Heart right ventricle (tissue), 16 donors: ENCODE measurements at regions not wholly inside any gene's neighbourhood (a gene's known extent, or its start where the extent isn't known, plus 50 kb on each side); places are given as distances from the start of the nearest gene placed in this dataset.

ENCODE experiments used
- ATAC-seq, 8 donors: fragments of 200-7000 bp; cut with Tn5 transposase; one replicate each; pipeline ENCODE4 v1.9.1; 2020; ENCODE audit warnings: mild to moderate bottlenecking in 8 of 8, moderate library complexity in 8 of 8, moderate number of reproducible peaks in 1 of 8
- DNase-seq, 2 donors: peaks; one replicate each; pipeline ENCODE4 v3.0.0-alpha.2; 2020
- H3K27ac ChIP-seq, 10 donors: fragments of 200-600 bp; sonication (generic) in 2 of 10; one replicate each; pipeline versions ENCODE4 v1.5.0 to v1.8.0; 2020 to 2022; ENCODE audit warnings: mild to moderate bottlenecking in 3 of 10
- H3K27me3 ChIP-seq, 7 donors: fragments of 200-600 bp; one replicate each; pipeline ENCODE4 v1.8.0; 2021 to 2022; ENCODE audit warnings: mild to moderate bottlenecking in 2 of 7
- H3K36me3 ChIP-seq, 9 donors: fragments of 200-600 bp; sonication (generic) in 1 of 9; one replicate each; pipeline versions ENCODE4 v1.5.0 to v1.8.0; 2020 to 2022; ENCODE audit warnings: mild to moderate bottlenecking in 2 of 9
- H3K4me1 ChIP-seq, 9 donors: fragments of 200-600 bp; sonication (generic) in 1 of 9; one replicate each; pipeline versions ENCODE4 v1.5.0 to v1.8.0; 2020 to 2022; ENCODE audit warnings: mild to moderate bottlenecking in 4 of 9
- H3K4me3 ChIP-seq, 10 donors: fragments of 200-600 bp; sonication (generic) in 2 of 10; one replicate each; pipeline versions ENCODE4 v1.5.0 to v1.8.0; 2020 to 2022; ENCODE audit warnings: mild to moderate bottlenecking in 7 of 10, moderate library complexity in 2 of 10
- H3K9me3 ChIP-seq, 11 donors: fragments of 200-600 bp in 10 of 11; sonication (generic) in 2 of 11; one replicate each; pipeline versions ENCODE4 v1.5.0 to v1.8.0; 2013 to 2022; ENCODE audit warnings: mild to moderate bottlenecking in 2 of 11, control low read depth in 1 of 11, moderate library complexity in 1 of 11
- WGBS, 2 donors: extraction: QIAGEN DNeasy Blood & Tissue Kit; methylation state at CpG; one replicate each; pipeline ENCODE4 v1.1.7; 2013; ENCODE audit warnings: inconsistent platforms in 1 of 2; 5-methylcytosine and 5-hydroxymethylcytosine counted together
- intact Hi-C, 10 donors: fragments of 100-400 bp; cut with DNase I; formaldehyde crosslinking; loops; one replicate each; pipeline versions ENCODE4 v1.11.1 to v1.14.2; 2022
- TF ChIP-seq, protein P1 (sequence below), 9 donors: fragments of 200-600 bp; sonication (generic) in 2 of 9; IDR thresholded peaks; one replicate each; pipeline versions ENCODE4 v1.5.0 to v1.8.0; 2021 to 2022; ENCODE audit warnings: antibody characterized with exemption in 9 of 9, mild to moderate bottlenecking in 5 of 9, moderate library complexity in 1 of 9
- donor health status: Arrhythmogenic right ventricular cardiomyopathy.
- donor health status: ischemic (EF 13 %, LVEDD 7.1; RV severe dilation, severe dysfunction).
- donor health status: healthy with polysubstance abuse.
- donor health status: DM: no; HTN: yes; CAD: no.
- donor health status: DM: no; HTN: no; CAD: no.
- donor health status: ischemic (EF 25% LVEDD 6.9; RV normal size, moderate dysfunction).
- donor health status: ischemic (EF 25% LVEDD 5.7; RV mildly dilated, moderate dysfunction).
- donor health status: healthy.
- donor health status: DM: yes; HTN: yes; CAD: no.
- donor health status: Ischemic cardiomyopathy.
- donor health status: ischemic (EF 35%, LVEDD 5.7; RV mildly dilated, moderate dysfunction).
- donor health status: nonischemic (EF 11% LVEDD 7.7; RV severe dilation, severe dysfunction).
- donor health status: DM: yes; HTN: yes; CAD: no.
- donor health status: PGD.
- donor health status: ischemic (EF 29% LVEDD 5.4; RV normal size, mild dysfunction).
- donor health status: nonischemic (EF 23%, LVEDD 6.1; RV moderate dilation, normal function).

- Histone ChIP-seq H3K27ac (no peak overlapping the region), H3K27me3 (peaks cover 0 to 10% (median 0%) of the 10 kb centered on the region in 7 donors), H3K9me3 (no peaks in the 10 kb centered on the region), H3K36me3 (no peaks in the 10 kb centered on the region), H3K4me1 (peaks cover 2 to 22% (median 16%) of the 10 kb centered on the region in 9 donors), H3K4me3 (no peak overlapping the region)
- ATAC-seq: no peak
- no peak for DNase-seq
- WGBS, 2 donors: 66 to 69% methylated on average over 2 of the region's 2 CpGs
- TF ChIP-seq, protein P1, sequence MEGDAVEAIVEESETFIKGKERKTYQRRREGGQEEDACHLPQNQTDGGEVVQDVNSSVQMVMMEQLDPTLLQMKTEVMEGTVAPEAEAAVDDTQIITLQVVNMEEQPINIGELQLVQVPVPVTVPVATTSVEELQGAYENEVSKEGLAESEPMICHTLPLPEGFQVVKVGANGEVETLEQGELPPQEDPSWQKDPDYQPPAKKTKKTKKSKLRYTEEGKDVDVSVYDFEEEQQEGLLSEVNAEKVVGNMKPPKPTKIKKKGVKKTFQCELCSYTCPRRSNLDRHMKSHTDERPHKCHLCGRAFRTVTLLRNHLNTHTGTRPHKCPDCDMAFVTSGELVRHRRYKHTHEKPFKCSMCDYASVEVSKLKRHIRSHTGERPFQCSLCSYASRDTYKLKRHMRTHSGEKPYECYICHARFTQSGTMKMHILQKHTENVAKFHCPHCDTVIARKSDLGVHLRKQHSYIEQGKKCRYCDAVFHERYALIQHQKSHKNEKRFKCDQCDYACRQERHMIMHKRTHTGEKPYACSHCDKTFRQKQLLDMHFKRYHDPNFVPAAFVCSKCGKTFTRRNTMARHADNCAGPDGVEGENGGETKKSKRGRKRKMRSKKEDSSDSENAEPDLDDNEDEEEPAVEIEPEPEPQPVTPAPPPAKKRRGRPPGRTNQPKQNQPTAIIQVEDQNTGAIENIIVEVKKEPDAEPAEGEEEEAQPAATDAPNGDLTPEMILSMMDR (IDR thresholded peaks at IDR 0.05): no peak
- intact Hi-C loops: loop anchor here in 1 of 10 donors (5.0 kb wide), 1 partner anchor 47 kb away; no protein-coding TSS in a partner anchor
Observed at GRCh38 chr1:93769777-93770176, 88.1 kb upstream of the BCAR3 start.

DNA sequence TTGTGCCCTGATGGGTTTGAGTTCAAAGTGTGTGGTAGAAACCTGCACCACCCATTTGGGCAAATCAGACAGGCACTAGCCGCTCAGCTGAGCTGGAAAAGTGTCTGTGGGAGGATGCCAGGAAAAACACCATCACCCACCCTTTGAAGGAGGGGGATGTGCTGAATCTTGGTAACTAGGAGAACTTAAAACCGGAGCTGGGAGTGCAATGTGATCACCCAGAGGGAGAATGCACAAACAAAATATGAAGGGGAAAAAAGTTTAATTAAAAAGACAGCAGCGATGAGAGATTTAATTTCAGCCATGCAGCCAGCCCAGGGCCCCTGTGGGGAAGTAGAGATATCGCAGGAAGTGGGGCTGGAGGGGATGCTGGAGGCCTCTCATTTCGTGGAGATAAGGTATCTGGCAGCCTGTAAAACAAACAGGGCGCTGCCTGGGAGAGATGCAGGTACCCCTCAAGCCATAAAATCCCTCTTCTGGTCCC is 86.8 kb upstream of the BCAR3 start:
- peak overlapping the region in 5 of 10 donors; percentile 31 to 62 (median 40) for H3K27ac ChIP-seq
- H3K4me3 ChIP-seq: no peak overlapping the region
- no peaks in the 10 kb centered on the region for H3K36me3 ChIP-seq
- WGBS, 2 donors: 27 to 30% methylated on average over 6 of the region's 6 CpGs
- peak in 4 of 8 donors; percentile 19 to 36 (median 26) for ATAC-seq
- TF ChIP-seq, protein P1 (IDR thresholded peaks at IDR 0.05): no peak
- no peaks in the 10 kb centered on the region for H3K9me3 ChIP-seq
- H3K27me3 ChIP-seq: peaks cover 0 to 14% (median 0%) of the 10 kb centered on the region in 7 donors
- peaks cover 2 to 22% (median 16%) of the 10 kb centered on the region in 9 donors for H3K4me1 ChIP-seq
- no peak for DNase-seq
- intact Hi-C loops: no loop called here

GRCh38 chr1:93766451-93766850 is 84.8 kb upstream of the BCAR3 start:
- ATAC-seq: no peak
- Histone ChIP-seq H3K4me3 (no peak overlapping the region), H3K4me1 (peaks cover 2 to 19% (median 16%) of the 10 kb centered on the region in 9 donors), H3K27me3 (peaks cover 0 to 21% (median 0%) of the 10 kb centered on the region in 7 donors), H3K9me3 (no peaks in the 10 kb centered on the region), H3K36me3 (no peaks in the 10 kb centered on the region), H3K27ac (no peak overlapping the region)
- WGBS, 2 donors: 93% methylated on average over 7 of the region's 7 CpGs
- intact Hi-C loops: no loop called here
- no peak for DNase-seq
- TF ChIP-seq, protein P1 (IDR thresholded peaks at IDR 0.05): no peak

DNA sequence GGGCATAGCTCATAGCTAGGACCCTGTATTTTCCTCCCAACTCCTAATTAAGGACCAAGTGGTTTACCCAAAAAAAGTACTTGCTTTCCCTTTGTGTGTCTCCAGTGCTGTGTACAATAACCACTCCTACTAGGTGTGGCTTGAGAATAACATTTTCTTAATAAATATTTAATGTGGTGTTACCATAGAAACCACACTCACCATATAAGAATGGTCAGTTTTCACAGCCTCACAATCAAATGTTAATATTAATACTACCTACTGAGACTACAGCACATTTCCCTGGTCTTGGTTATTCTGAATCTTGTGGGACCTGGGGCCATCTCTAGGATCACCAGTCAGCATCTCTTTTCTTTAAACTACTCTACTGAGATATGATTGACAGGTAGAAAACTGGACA is 83.5 kb upstream of the BCAR3 start:
- H3K4me1 ChIP-seq: peaks cover 2 to 19% (median 16%) of the 10 kb centered on the region in 9 donors
- no peaks in the 10 kb centered on the region for H3K36me3 ChIP-seq
- H3K27ac ChIP-seq: no peak overlapping the region
- peaks cover 0 to 29% (median 0%) of the 10 kb centered on the region in 7 donors for H3K27me3 ChIP-seq
- no peak for ATAC-seq
- H3K9me3 ChIP-seq: no peaks in the 10 kb centered on the region
- TF ChIP-seq, protein P1 (IDR thresholded peaks at IDR 0.05): no peak
- no peak for DNase-seq
- H3K4me3 ChIP-seq: no peak overlapping the region
- intact Hi-C loops: no loop called here
